Suprapubic skin (tissue), 3 donors: ENCODE measurements at regions not wholly inside any gene's neighbourhood (a gene's known extent, or its start where the extent isn't known, plus 50 kb on each side); places are given as distances from the start of the nearest gene placed in this dataset.
"Not testable (repeated sequence)": the region's sequence is repeated elsewhere in the genome, so short reads cannot be mapped to it uniquely, and the experiment has no call there.

Experiments used
- EP300 ChIP-seq: sonication (generic); formaldehyde crosslinking; IDR thresholded peaks from one replicate; pipeline ENCODE4 v1.6.1; 2017; ENCODE audit warnings: antibody characterized with exemption
- POLR2A ChIP-seq, 2 donors: fragments of 450-650 bp; IDR thresholded peaks; one replicate each; pipeline ENCODE4 v1.6.1; 2017; ENCODE audit warnings: antibody characterized with exemption in 2 of 2, mild to moderate bottlenecking in 2 of 2, moderate library complexity in 2 of 2
- TF ChIP-seq, protein P1 (sequence below), 2 donors: fragments of 200-600 bp in 1 of 2; fragments of 450-650 bp in 1 of 2; sonication (generic) in 1 of 2; IDR thresholded peaks; one replicate each; pipeline ENCODE4 v1.5.1; 2016 to 2019; ENCODE audit warnings: antibody characterized with exemption in 2 of 2, mild to moderate bottlenecking in 1 of 2, moderate library complexity in 1 of 2

DNA sequence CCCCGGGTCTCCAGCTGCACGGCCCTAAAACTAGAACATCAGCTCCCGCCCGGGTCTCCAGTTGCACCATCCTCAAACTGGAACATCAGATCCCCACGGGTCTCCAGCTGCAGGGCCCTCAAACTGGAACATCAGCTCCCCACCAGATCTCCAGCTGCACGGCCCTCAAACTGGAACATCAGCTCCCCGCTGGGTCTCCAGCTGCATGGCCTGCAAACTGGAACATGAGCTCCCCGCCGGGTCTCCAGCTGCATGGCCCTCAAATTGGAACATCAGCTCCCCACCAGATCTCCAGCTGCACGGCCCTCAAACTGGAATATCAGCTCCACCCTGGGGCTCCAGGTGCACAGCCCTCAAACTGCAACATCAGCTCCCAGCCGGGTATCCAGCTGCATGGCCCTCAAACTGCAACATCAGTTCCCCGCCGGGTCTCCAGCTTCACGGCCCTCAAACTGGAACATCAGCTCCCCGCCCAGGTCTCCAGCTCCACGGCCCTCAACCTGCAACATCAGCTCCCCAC, 93.5 kb upstream of the LPCAT1 start:
- not testable (repeated sequence) for TF ChIP-seq EP300; POLR2A (IDR thresholded peaks at IDR 0.05)
- TF ChIP-seq, protein P1, sequence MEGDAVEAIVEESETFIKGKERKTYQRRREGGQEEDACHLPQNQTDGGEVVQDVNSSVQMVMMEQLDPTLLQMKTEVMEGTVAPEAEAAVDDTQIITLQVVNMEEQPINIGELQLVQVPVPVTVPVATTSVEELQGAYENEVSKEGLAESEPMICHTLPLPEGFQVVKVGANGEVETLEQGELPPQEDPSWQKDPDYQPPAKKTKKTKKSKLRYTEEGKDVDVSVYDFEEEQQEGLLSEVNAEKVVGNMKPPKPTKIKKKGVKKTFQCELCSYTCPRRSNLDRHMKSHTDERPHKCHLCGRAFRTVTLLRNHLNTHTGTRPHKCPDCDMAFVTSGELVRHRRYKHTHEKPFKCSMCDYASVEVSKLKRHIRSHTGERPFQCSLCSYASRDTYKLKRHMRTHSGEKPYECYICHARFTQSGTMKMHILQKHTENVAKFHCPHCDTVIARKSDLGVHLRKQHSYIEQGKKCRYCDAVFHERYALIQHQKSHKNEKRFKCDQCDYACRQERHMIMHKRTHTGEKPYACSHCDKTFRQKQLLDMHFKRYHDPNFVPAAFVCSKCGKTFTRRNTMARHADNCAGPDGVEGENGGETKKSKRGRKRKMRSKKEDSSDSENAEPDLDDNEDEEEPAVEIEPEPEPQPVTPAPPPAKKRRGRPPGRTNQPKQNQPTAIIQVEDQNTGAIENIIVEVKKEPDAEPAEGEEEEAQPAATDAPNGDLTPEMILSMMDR (IDR thresholded peaks at IDR 0.05) = not testable (repeated sequence)
